ENCODE measurements at regions not wholly inside any gene's neighbourhood (a gene's known extent, or its start where the extent isn't known, plus 50 kb on each side); places are given as distances from the start of the nearest gene placed in this dataset.

DNA sequence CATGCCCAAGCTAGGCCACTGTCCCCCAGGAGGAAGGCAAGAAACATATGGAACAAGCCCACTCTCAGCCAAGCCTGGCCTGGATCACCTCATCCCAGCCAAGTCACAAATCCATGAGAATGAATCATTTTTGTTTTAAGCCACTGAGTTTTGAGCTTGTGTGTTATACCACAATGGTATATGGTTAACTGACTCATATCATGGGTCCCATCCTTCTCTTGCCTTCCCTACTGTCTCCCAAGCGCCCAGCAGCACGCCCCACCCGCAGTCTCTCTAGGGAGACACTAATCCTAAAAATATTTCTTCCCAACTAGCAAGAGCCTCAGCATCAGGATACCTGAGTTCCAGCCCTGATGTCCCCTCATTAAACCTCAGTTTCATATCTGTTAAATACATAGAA is 248.1 kb downstream of the CDK5RAP2 start:
- TF ChIP-seq, protein P1, sequence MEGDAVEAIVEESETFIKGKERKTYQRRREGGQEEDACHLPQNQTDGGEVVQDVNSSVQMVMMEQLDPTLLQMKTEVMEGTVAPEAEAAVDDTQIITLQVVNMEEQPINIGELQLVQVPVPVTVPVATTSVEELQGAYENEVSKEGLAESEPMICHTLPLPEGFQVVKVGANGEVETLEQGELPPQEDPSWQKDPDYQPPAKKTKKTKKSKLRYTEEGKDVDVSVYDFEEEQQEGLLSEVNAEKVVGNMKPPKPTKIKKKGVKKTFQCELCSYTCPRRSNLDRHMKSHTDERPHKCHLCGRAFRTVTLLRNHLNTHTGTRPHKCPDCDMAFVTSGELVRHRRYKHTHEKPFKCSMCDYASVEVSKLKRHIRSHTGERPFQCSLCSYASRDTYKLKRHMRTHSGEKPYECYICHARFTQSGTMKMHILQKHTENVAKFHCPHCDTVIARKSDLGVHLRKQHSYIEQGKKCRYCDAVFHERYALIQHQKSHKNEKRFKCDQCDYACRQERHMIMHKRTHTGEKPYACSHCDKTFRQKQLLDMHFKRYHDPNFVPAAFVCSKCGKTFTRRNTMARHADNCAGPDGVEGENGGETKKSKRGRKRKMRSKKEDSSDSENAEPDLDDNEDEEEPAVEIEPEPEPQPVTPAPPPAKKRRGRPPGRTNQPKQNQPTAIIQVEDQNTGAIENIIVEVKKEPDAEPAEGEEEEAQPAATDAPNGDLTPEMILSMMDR (IDR thresholded peaks at IDR 0.05; ENCODE audit: extremely low read depth, low read depth, low read length), result no peak
- H3K9me3 ChIP-seq (ENCODE audit: low read depth, low read length), result no peaks in the 10 kb centered on the region
- no peak overlapping the region for H2AFZ ChIP-seq (ENCODE audit: low read length)
- DNase-seq (ENCODE audit: insufficient read length, low spot score, missing footprints), result peak; percentile 87
- no peaks in the 10 kb centered on the region for H3K36me3 ChIP-seq (ENCODE audit: insufficient read depth, low read length)
- H3K4me3 ChIP-seq (ENCODE audit: insufficient read depth, low read length), result no peak overlapping the region
- H3K4me1 ChIP-seq (ENCODE audit: insufficient read depth, low read length), result peaks cover 14% of the 10 kb centered on the region
- H3K27ac ChIP-seq (ENCODE audit: low read depth, low read length), result no peak overlapping the region
- no peaks in the 10 kb centered on the region for H4K20me1 ChIP-seq (ENCODE audit: insufficient read depth, low read length)
- H3K4me2 ChIP-seq (ENCODE audit: insufficient read depth, low read length), result no peak overlapping the region
- H3K79me2 ChIP-seq (ENCODE audit: insufficient read depth, low read length), result no peaks in the 10 kb centered on the region
- H3K27me3 ChIP-seq (ENCODE audit: insufficient read depth, low read length), result no peaks in the 10 kb centered on the region

DNA sequence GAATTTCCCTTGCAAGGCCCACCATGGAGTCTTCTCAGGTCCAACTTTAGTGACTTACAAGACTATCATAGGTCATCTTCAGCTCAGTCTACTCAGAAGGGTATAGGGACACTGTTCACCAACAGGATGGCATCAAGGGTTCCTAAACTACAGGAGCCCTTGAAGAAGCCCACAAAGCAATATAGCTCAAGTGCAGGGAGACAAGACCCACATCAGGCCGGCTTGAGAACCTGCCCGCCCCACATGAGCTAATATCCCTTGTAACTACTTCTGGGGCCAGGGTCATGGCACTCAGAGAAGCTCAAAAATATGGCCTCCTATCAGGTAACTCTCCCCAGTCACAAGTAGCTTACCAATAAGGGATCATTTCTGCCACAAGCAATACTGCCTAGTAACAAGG is 249.9 kb downstream of the CDK5RAP2 start:
- H3K27ac ChIP-seq (ENCODE audit: low read depth, low read length), result no peak overlapping the region
- H3K4me2 ChIP-seq (ENCODE audit: insufficient read depth, low read length), result no peak overlapping the region
- H4K20me1 ChIP-seq (ENCODE audit: insufficient read depth, low read length), result no peaks in the 10 kb centered on the region
- H3K4me1 ChIP-seq (ENCODE audit: insufficient read depth, low read length), result peaks cover 7% of the 10 kb centered on the region
- H3K4me3 ChIP-seq (ENCODE audit: insufficient read depth, low read length), result no peak overlapping the region
- TF ChIP-seq, protein P1 (IDR thresholded peaks at IDR 0.05; ENCODE audit: extremely low read depth, low read depth, low read length), result no peak
- no peaks in the 10 kb centered on the region for H3K27me3 ChIP-seq (ENCODE audit: insufficient read depth, low read length)
- no peaks in the 10 kb centered on the region for H3K36me3 ChIP-seq (ENCODE audit: insufficient read depth, low read length)
- H3K79me2 ChIP-seq (ENCODE audit: insufficient read depth, low read length), result no peaks in the 10 kb centered on the region
- H3K9me3 ChIP-seq (ENCODE audit: low read depth, low read length), result no peaks in the 10 kb centered on the region
- H2AFZ ChIP-seq (ENCODE audit: low read length), result no peak overlapping the region
- DNase-seq (ENCODE audit: insufficient read length, low spot score, missing footprints), result no peak

DNA sequence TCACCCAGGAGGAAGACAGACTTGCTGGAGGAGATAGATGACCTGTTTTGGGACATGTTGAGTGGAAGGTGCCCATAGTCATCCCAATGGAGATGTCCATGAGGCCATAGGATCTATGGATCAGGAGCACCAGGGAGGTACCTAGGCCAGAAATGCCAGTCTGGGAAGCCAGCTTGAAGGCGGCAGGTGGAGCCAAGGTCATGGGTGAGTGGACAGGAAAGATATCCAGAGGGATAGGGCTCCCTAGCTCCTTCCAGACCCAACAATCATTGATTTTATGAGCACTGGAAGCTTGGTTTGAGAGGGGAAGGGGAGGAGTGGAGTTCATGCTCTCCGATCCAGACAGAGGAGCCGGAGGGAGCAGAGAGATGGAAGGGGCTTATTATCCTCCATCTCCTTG is 252.6 kb downstream of the CDK5RAP2 start:
- H3K36me3 ChIP-seq (ENCODE audit: insufficient read depth, low read length), result no peaks in the 10 kb centered on the region
- H3K27ac ChIP-seq (ENCODE audit: low read depth, low read length), result no peak overlapping the region
- no peaks in the 10 kb centered on the region for H4K20me1 ChIP-seq (ENCODE audit: insufficient read depth, low read length)
- no peak overlapping the region for H2AFZ ChIP-seq (ENCODE audit: low read length)
- no peak overlapping the region for H3K4me3 ChIP-seq (ENCODE audit: insufficient read depth, low read length)
- DNase-seq (ENCODE audit: insufficient read length, low spot score, missing footprints), result no peak
- H3K4me2 ChIP-seq (ENCODE audit: insufficient read depth, low read length), result no peak overlapping the region
- no peaks in the 10 kb centered on the region for H3K9me3 ChIP-seq (ENCODE audit: low read depth, low read length)
- TF ChIP-seq, protein P1 (IDR thresholded peaks at IDR 0.05; ENCODE audit: extremely low read depth, low read depth, low read length), result no peak
- no peaks in the 10 kb centered on the region for H3K79me2 ChIP-seq (ENCODE audit: insufficient read depth, low read length)
- H3K4me1 ChIP-seq (ENCODE audit: insufficient read depth, low read length), result peaks cover 7% of the 10 kb centered on the region
- H3K27me3 ChIP-seq (ENCODE audit: insufficient read depth, low read length), result no peaks in the 10 kb centered on the region

DNA sequence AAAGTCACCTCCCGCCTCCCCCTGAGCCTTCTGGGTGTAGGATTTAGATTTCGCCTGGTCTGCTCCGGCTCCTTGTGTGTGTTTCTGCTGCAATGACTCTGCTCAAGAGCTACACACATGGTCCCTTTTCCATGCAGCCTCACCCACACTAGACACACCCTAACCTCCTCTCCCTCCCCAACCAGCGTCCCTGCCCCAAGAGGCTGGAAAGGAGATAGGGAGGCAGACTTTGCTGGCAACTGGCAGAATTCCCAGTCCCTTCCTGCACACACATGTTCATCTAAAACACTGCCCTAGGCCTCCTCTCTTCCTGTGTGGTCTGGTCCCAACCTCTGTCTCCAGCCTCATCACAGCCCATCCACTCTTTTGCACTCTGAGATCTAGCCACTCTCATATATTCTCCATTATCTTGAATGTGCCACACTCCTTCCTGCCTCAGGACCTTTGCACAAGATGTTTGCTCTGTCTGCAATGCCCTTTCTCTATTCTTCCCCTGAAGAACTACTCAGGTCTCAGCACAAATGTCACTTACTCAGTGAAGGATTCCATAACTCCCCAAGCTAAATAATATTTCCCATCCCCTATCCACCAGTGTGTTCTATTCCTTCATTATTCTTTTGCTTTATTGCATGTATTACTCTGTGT is 253.8 kb downstream of the CDK5RAP2 start:
- Histone ChIP-seq H3K9me3 (ENCODE audit: low read depth, low read length) (no peaks in the 10 kb centered on the region), H3K4me1 (ENCODE audit: insufficient read depth, low read length) (no peaks in the 10 kb centered on the region), H3K27me3 (ENCODE audit: insufficient read depth, low read length) (no peaks in the 10 kb centered on the region), H3K4me3 (ENCODE audit: insufficient read depth, low read length) (no peak overlapping the region), H4K20me1 (ENCODE audit: insufficient read depth, low read length) (no peaks in the 10 kb centered on the region), H3K79me2 (ENCODE audit: insufficient read depth, low read length) (no peaks in the 10 kb centered on the region), H3K4me2 (ENCODE audit: insufficient read depth, low read length) (no peak overlapping the region), H3K36me3 (ENCODE audit: insufficient read depth, low read length) (no peaks in the 10 kb centered on the region), H2AFZ (ENCODE audit: low read length) (no peak overlapping the region), H3K27ac (ENCODE audit: low read depth, low read length) (no peak overlapping the region)
- TF ChIP-seq, protein P1 (IDR thresholded peaks at IDR 0.05; ENCODE audit: extremely low read depth, low read depth, low read length), result no peak
- no peak for DNase-seq (ENCODE audit: insufficient read length, low spot score, missing footprints)

All from osteoblast (primary cell).